Parathyroid adenoma (tissue), 2 donors: ENCODE measurements at regions not wholly inside any gene's neighbourhood (a gene's known extent, or its start where the extent isn't known, plus 50 kb on each side); places are given as distances from the start of the nearest gene placed in this dataset.

Source experiments
- H2AFZ ChIP-seq: fragments of 300-600 bp; sonication (generic); one replicate; pipeline ENCODE4 v1.7.0; 2017; ENCODE audit warnings: antibody characterized with exemption, mild to moderate bottlenecking
- H3K27ac ChIP-seq: fragments of 300-600 bp; sonication (generic); one replicate; pipeline ENCODE4 v1.7.0; 2017
- H3K27me3 ChIP-seq: fragments of 300-600 bp; sonication (generic); one replicate; pipeline ENCODE4 v1.7.0; 2017; ENCODE audit warnings: low read length; ENCODE audit not compliant: control insufficient read depth, insufficient read depth
- H3K36me3 ChIP-seq: fragments of 300-600 bp; sonication (generic); one replicate; pipeline ENCODE4 v1.7.0; 2017; ENCODE audit warnings: low read length; ENCODE audit not compliant: control insufficient read depth, insufficient read depth
- H3K4me1 ChIP-seq: fragments of 300-600 bp; sonication (generic); one replicate; pipeline ENCODE4 v1.7.0; 2017; ENCODE audit warnings: control low read depth
- H3K4me2 ChIP-seq: fragments of 300-600 bp; sonication (generic); one replicate; pipeline ENCODE4 v1.7.0; 2017; ENCODE audit warnings: low read length
- H3K4me3 ChIP-seq: fragments of 300-600 bp; sonication (generic); one replicate; pipeline ENCODE4 v1.7.0; 2017; ENCODE audit warnings: low read depth, low read length
- H3K79me2 ChIP-seq: fragments of 300-600 bp; sonication (generic); one replicate; pipeline ENCODE4 v1.7.0; 2017; ENCODE audit warnings: control low read depth
- H3K9ac ChIP-seq: fragments of 300-600 bp; sonication (generic); one replicate; pipeline ENCODE4 v1.7.0; 2017; ENCODE audit warnings: mild to moderate bottlenecking
- H3K9me3 ChIP-seq: fragments of 300-600 bp; sonication (generic); one replicate; pipeline ENCODE4 v1.7.0; 2017; ENCODE audit warnings: low read length; ENCODE audit not compliant: control insufficient read depth
- CTCF ChIP-seq: fragments of 300-600 bp; sonication (generic); IDR thresholded peaks from one replicate; pipeline ENCODE4 v1.7.0; 2017; ENCODE audit warnings: antibody characterized with exemption, mild to moderate bottlenecking
- donor health status: primary hyperparathyroidism.

- no peak overlapping the region for H3K27ac ChIP-seq
- H3K4me2 ChIP-seq = no peak overlapping the region
- H3K4me3 ChIP-seq = no peak overlapping the region
- H3K9me3 ChIP-seq = no peaks in the 10 kb centered on the region
- H2AFZ ChIP-seq = no peak overlapping the region
- TF ChIP-seq CTCF = no peak
- no peaks in the 10 kb centered on the region for H3K4me1 ChIP-seq
- H3K36me3 ChIP-seq = no peaks in the 10 kb centered on the region
- no peak overlapping the region for H3K9ac ChIP-seq
- no peaks in the 10 kb centered on the region for H3K79me2 ChIP-seq
- H3K27me3 ChIP-seq = no peaks in the 10 kb centered on the region
Measured at GRCh38 chr7:13151978-13152377, 464.5 kb downstream of the ARL4A start.

GRCh38 chr7:13152755-13153154 is 465.3 kb downstream of the ARL4A start:
- H3K79me2 ChIP-seq = no peaks in the 10 kb centered on the region
- H3K27ac ChIP-seq = no peak overlapping the region
- no peak for TF ChIP-seq CTCF
- no peak overlapping the region for H3K4me3 ChIP-seq
- H3K4me2 ChIP-seq = no peak overlapping the region
- no peaks in the 10 kb centered on the region for H3K36me3 ChIP-seq
- no peaks in the 10 kb centered on the region for H3K9me3 ChIP-seq
- no peaks in the 10 kb centered on the region for H3K27me3 ChIP-seq
- no peaks in the 10 kb centered on the region for H3K4me1 ChIP-seq
- no peak overlapping the region for H3K9ac ChIP-seq
- H2AFZ ChIP-seq = no peak overlapping the region

GRCh38 chr7:13153266-13153665 is 465.8 kb downstream of the ARL4A start:
- H2AFZ ChIP-seq = no peak overlapping the region
- H3K9me3 ChIP-seq = no peaks in the 10 kb centered on the region
- no peaks in the 10 kb centered on the region for H3K27me3 ChIP-seq
- H3K27ac ChIP-seq = no peak overlapping the region
- H3K79me2 ChIP-seq = no peaks in the 10 kb centered on the region
- H3K4me1 ChIP-seq = no peaks in the 10 kb centered on the region
- no peak overlapping the region for H3K4me3 ChIP-seq
- no peak overlapping the region for H3K9ac ChIP-seq
- H3K36me3 ChIP-seq = no peaks in the 10 kb centered on the region
- H3K4me2 ChIP-seq = no peak overlapping the region
- no peak for TF ChIP-seq CTCF

GRCh38 chr7:13153742-13154141 is 466.3 kb downstream of the ARL4A start:
- no peak overlapping the region for H3K27ac ChIP-seq
- H3K36me3 ChIP-seq = no peaks in the 10 kb centered on the region
- no peaks in the 10 kb centered on the region for H3K4me1 ChIP-seq
- H2AFZ ChIP-seq = no peak overlapping the region
- H3K79me2 ChIP-seq = no peaks in the 10 kb centered on the region
- no peak overlapping the region for H3K4me2 ChIP-seq
- no peaks in the 10 kb centered on the region for H3K9me3 ChIP-seq
- H3K27me3 ChIP-seq = no peaks in the 10 kb centered on the region
- H3K4me3 ChIP-seq = no peak overlapping the region
- TF ChIP-seq CTCF = no peak
- H3K9ac ChIP-seq = no peak overlapping the region

GRCh38 chr7:13155188-13155587 is 467.8 kb downstream of the ARL4A start:
- H3K36me3 ChIP-seq = no peaks in the 10 kb centered on the region
- no peaks in the 10 kb centered on the region for H3K4me1 ChIP-seq
- no peak for TF ChIP-seq CTCF
- H3K79me2 ChIP-seq = no peaks in the 10 kb centered on the region
- H2AFZ ChIP-seq = no peak overlapping the region
- no peak overlapping the region for H3K27ac ChIP-seq
- no peak overlapping the region for H3K4me3 ChIP-seq
- H3K4me2 ChIP-seq = no peak overlapping the region
- no peak overlapping the region for H3K9ac ChIP-seq
- no peaks in the 10 kb centered on the region for H3K27me3 ChIP-seq
- no peaks in the 10 kb centered on the region for H3K9me3 ChIP-seq
